Erythroblast (primary cell): ENCODE measurements at regions not wholly inside any gene's neighbourhood (a gene's known extent, or its start where the extent isn't known, plus 50 kb on each side); places are given as distances from the start of the nearest gene placed in this dataset.

Experiments used
- DNase-seq, 2 experiments: peaks; one replicate each; lab custom pipeline; 2025; lab: John Stamatoyannopoulos, UW
- GATA1 ChIP-seq: IDR thresholded peaks from 2 replicates; pipeline ENCODE4 v1.6.1; 2011; ENCODE audit warnings: low read depth, mild to moderate bottlenecking, control low read depth, low read length, moderate library complexity
- POLR2A ChIP-seq: IDR thresholded peaks from 2 replicates; pipeline ENCODE4 v1.6.1; 2011; ENCODE audit warnings: mild to moderate bottlenecking, low read length

GRCh38 chr15:95371664-95372063 is 958.8 kb upstream of the NR2F2 start:
- no peak for DNase-seq

GRCh38 chr15:95375281-95375680 is 955.2 kb upstream of the NR2F2 start:
- TF ChIP-seq GATA1 (no peak), POLR2A (no peak)
- no peak for DNase-seq

More at GRCh38 chr15:95371664-95372063, 958.8 kb upstream of the NR2F2 start:
- no peak for TF ChIP-seq GATA1
- no peak for TF ChIP-seq POLR2A

- no peak for DNase-seq
- no peak for TF ChIP-seq POLR2A
- no peak for TF ChIP-seq GATA1
Measured at GRCh38 chr15:95377258-95377852, 953.1 kb upstream of the NR2F2 start.

- DNase-seq = no peak
- TF ChIP-seq GATA1 (no peak), POLR2A (no peak)
Measured at GRCh38 chr15:95394186-95395067, 936.1 kb upstream of the NR2F2 start.

- no peak for DNase-seq
- TF ChIP-seq GATA1 = no peak
- TF ChIP-seq POLR2A = no peak
Measured at GRCh38 chr15:95400428-95400827, 930.1 kb upstream of the NR2F2 start.

GRCh38 chr15:95401587-95401986 is 928.9 kb upstream of the NR2F2 start:
- TF ChIP-seq GATA1 (no peak), POLR2A (no peak)
- DNase-seq = no peak

GRCh38 chr15:95405447-95405846 is 925.1 kb upstream of the NR2F2 start:
- TF ChIP-seq POLR2A (no peak), GATA1 (no peak)
- no peak for DNase-seq

- TF ChIP-seq GATA1 (no peak), POLR2A (no peak)
- no peak for DNase-seq
Measured at GRCh38 chr15:95407534-95407933, 923.0 kb upstream of the NR2F2 start.

- no peak for TF ChIP-seq GATA1
- no peak for TF ChIP-seq POLR2A
- no peak for DNase-seq
Measured at GRCh38 chr15:95409211-95409610, 921.3 kb upstream of the NR2F2 start.

GRCh38 chr15:95409626-95410310 is 920.7 kb upstream of the NR2F2 start:
- DNase-seq = no peak

GRCh38 chr15:95410757-95411156 is 919.7 kb upstream of the NR2F2 start:
- no peak for TF ChIP-seq POLR2A
- TF ChIP-seq GATA1 = no peak
- DNase-seq = no peak

More at GRCh38 chr15:95409626-95410310, 920.7 kb upstream of the NR2F2 start:
- TF ChIP-seq POLR2A = no peak

GRCh38 chr15:95416576-95416975 is 913.9 kb upstream of the NR2F2 start:
- DNase-seq = no peak
- no peak for TF ChIP-seq GATA1
- no peak for TF ChIP-seq POLR2A

GRCh38 chr15:95417761-95418160 is 912.7 kb upstream of the NR2F2 start:
- no peak for DNase-seq
- no peak for TF ChIP-seq POLR2A
- TF ChIP-seq GATA1 = no peak

GRCh38 chr15:95422255-95422654 is 908.2 kb upstream of the NR2F2 start:
- TF ChIP-seq POLR2A (no peak), GATA1 (no peak)
- DNase-seq = no peak
